DOHH2 (cell line): ENCODE measurements at regions not wholly inside any gene's neighbourhood (a gene's known extent, or its start where the extent isn't known, plus 50 kb on each side); places are given as distances from the start of the nearest gene placed in this dataset.

Experiments used
- H3F3A ChIP-seq: fragments of 200-600 bp; sonication (generic), shearing (Covaris generic); 2 replicates; pipeline ENCODE4 v1.6.0; 2016; ENCODE audit warnings: antibody characterized with exemption, mild to moderate bottlenecking; ENCODE audit not compliant: control insufficient read depth, insufficient read depth
- H3K27ac ChIP-seq: fragments of 200-600 bp; sonication (generic); 2 replicates; pipeline ENCODE4 v1.5.1; 2014; ENCODE audit warnings: low read depth, mild to moderate bottlenecking, low read length, moderate library complexity
- H3K27me3 ChIP-seq: fragments of 200-600 bp; sonication (generic); 2 replicates; pipeline ENCODE4 v1.6.1; 2014; ENCODE audit warnings: mild to moderate bottlenecking, low read length, mixed read lengths; ENCODE audit not compliant: control insufficient read depth
- H3K36me3 ChIP-seq: fragments of 200-600 bp; sonication (generic); 2 replicates; pipeline ENCODE4 v1.6.1; 2014; ENCODE audit warnings: mild to moderate bottlenecking, low read length, moderate library complexity, mixed read lengths; ENCODE audit not compliant: control insufficient read depth
- H3K4me1 ChIP-seq: fragments of 200-600 bp; sonication (generic); 2 replicates; pipeline ENCODE4 v1.6.1; 2014; ENCODE audit warnings: mild to moderate bottlenecking, low read length, mixed read lengths; ENCODE audit not compliant: control insufficient read depth
- H3K4me2 ChIP-seq: fragments of 200-600 bp; sonication (generic); 2 replicates; pipeline ENCODE4 v1.6.0; 2014; ENCODE audit warnings: mild to moderate bottlenecking, low read length, moderate library complexity
- H3K4me3 ChIP-seq: fragments of 200-600 bp; sonication (generic); 2 replicates; pipeline ENCODE4 v1.5.1; 2014; ENCODE audit warnings: mild to moderate bottlenecking, low read length, mixed read lengths
- H3K79me2 ChIP-seq: fragments of 200-600 bp; sonication (generic); 2 replicates; pipeline ENCODE4 v1.6.1; 2014; ENCODE audit warnings: mild to moderate bottlenecking, low read length, mixed read lengths; ENCODE audit not compliant: control insufficient read depth
- H3K9me2 ChIP-seq: fragments of 200-600 bp; sonication (generic); replicated peaks from 2 replicates; pipeline ENCODE4 v1.6.1; 2014; ENCODE audit warnings: mild to moderate bottlenecking, low read length, mixed read lengths; ENCODE audit not compliant: control insufficient read depth
- H3K9me3 ChIP-seq: fragments of 200-600 bp; sonication (generic); 2 replicates; pipeline ENCODE4 v1.6.1; 2014; ENCODE audit warnings: antibody characterized with exemption, low read length, mixed read lengths; ENCODE audit not compliant: control insufficient read depth, insufficient read depth
- H4K20me1 ChIP-seq: fragments of 200-600 bp; sonication (generic); 2 replicates; pipeline ENCODE4 v1.6.0; 2014; ENCODE audit warnings: low read depth, mild to moderate bottlenecking, antibody characterized with exemption, low read length, moderate library complexity; ENCODE audit not compliant: control insufficient read depth, insufficient read depth
- EZH2phosphoT487 ChIP-seq: fragments of 200-600 bp; sonication (generic); IDR thresholded peaks from 2 replicates; pipeline ENCODE4 v1.6.1; 2017; ENCODE audit warnings: borderline replicate concordance, mild to moderate bottlenecking, antibody characterized with exemption, low read length, moderate library complexity, mixed read lengths
- TF ChIP-seq, protein P1 (sequence below): fragments of 200-600 bp; sonication (generic); IDR thresholded peaks from one replicate; pipeline ENCODE4 v1.5.1; 2014; ENCODE audit warnings: antibody characterized with exemption, mild to moderate bottlenecking, low read depth, low read length; ENCODE audit not compliant: poor library complexity, severe bottlenecking

- TF ChIP-seq EZH2phosphoT487: no peak
- TF ChIP-seq, protein P1, sequence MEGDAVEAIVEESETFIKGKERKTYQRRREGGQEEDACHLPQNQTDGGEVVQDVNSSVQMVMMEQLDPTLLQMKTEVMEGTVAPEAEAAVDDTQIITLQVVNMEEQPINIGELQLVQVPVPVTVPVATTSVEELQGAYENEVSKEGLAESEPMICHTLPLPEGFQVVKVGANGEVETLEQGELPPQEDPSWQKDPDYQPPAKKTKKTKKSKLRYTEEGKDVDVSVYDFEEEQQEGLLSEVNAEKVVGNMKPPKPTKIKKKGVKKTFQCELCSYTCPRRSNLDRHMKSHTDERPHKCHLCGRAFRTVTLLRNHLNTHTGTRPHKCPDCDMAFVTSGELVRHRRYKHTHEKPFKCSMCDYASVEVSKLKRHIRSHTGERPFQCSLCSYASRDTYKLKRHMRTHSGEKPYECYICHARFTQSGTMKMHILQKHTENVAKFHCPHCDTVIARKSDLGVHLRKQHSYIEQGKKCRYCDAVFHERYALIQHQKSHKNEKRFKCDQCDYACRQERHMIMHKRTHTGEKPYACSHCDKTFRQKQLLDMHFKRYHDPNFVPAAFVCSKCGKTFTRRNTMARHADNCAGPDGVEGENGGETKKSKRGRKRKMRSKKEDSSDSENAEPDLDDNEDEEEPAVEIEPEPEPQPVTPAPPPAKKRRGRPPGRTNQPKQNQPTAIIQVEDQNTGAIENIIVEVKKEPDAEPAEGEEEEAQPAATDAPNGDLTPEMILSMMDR: no peak
- no peaks in the 10 kb centered on the region for H4K20me1 ChIP-seq
- no peak overlapping the region for H3K4me2 ChIP-seq
- no peaks in the 10 kb centered on the region for H3K4me1 ChIP-seq
- H3K9me2 ChIP-seq: no peaks in the 10 kb centered on the region
- no peaks in the 10 kb centered on the region for H3K36me3 ChIP-seq
- H3K27me3 ChIP-seq: no peaks in the 10 kb centered on the region
- no peak overlapping the region for H3K27ac ChIP-seq
- no peaks in the 10 kb centered on the region for H3K79me2 ChIP-seq
- no peak overlapping the region for H3K4me3 ChIP-seq
- no peaks in the 10 kb centered on the region for H3F3A ChIP-seq
- H3K9me3 ChIP-seq: no peaks in the 10 kb centered on the region
Measured at GRCh38 chrX:53813670-53814440, 127.3 kb upstream of the HUWE1 start.

DNA sequence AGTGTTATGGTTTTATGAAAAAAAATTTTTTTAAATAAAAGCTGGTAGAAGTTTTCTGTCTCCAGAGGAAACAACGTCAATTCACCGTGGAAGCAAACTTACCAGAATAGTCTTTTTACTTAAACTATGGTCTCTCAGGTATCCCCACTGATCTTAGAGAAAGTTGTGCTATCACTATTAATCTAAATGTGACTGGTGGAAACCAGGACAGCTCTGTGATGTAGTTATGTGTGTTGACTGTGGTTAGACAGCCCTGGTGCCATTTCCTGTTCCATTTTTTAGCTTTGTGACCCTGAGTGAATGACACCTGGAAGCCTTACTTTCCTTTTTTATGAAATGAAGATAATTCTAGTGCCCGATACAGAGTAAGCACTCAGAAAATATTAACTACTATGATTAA, 111.8 kb upstream of the HUWE1 start:
- Histone ChIP-seq H3K4me3 (no peak overlapping the region), H3K27me3 (no peaks in the 10 kb centered on the region), H3K79me2 (no peaks in the 10 kb centered on the region), H3K4me1 (no peaks in the 10 kb centered on the region), H3F3A (no peaks in the 10 kb centered on the region), H3K9me2 (no peaks in the 10 kb centered on the region), H3K36me3 (no peaks in the 10 kb centered on the region), H3K4me2 (no peak overlapping the region), H4K20me1 (no peaks in the 10 kb centered on the region), H3K27ac (no peak overlapping the region), H3K9me3 (no peaks in the 10 kb centered on the region)
- TF ChIP-seq EZH2phosphoT487: no peak
- TF ChIP-seq, protein P1: no peak

GRCh38 chrX:53795576-53795975, 109.1 kb upstream of the HUWE1 start:
- H3K4me2 ChIP-seq: no peak overlapping the region
- no peaks in the 10 kb centered on the region for H4K20me1 ChIP-seq

More at GRCh38 chrX:53795576-53795975, 109.1 kb upstream of the HUWE1 start:
- no peaks in the 10 kb centered on the region for H3K36me3 ChIP-seq
- TF ChIP-seq, protein P1: no peak
- no peak for TF ChIP-seq EZH2phosphoT487
- no peak overlapping the region for H3K4me3 ChIP-seq
- H3F3A ChIP-seq: no peaks in the 10 kb centered on the region
- H3K4me1 ChIP-seq: no peaks in the 10 kb centered on the region
- H3K27me3 ChIP-seq: no peaks in the 10 kb centered on the region
- no peaks in the 10 kb centered on the region for H3K79me2 ChIP-seq
- no peaks in the 10 kb centered on the region for H3K9me3 ChIP-seq
- H3K27ac ChIP-seq: no peak overlapping the region
- H3K9me2 ChIP-seq: no peaks in the 10 kb centered on the region
